ENCODE measurements at regions not wholly inside any gene's neighbourhood (a gene's known extent, or its start where the extent isn't known, plus 50 kb on each side); places are given as distances from the start of the nearest gene placed in this dataset.

GRCh38 chr2:150125708-150126107, 361.8 kb downstream of the RND3 start:
- H3K79me2 ChIP-seq (ENCODE audit: control insufficient read depth, insufficient read depth, low read length), result no peaks in the 10 kb centered on the region
- dilution Hi-C loops (cut with MboI; ENCODE audit: extremely low pct_ligation_motif_present, low sequenced_read_pairs), result loop anchor here (25.0 kb wide), 1 partner anchor 362 kb away; the partner anchor contains the start of gene RND3
- H3K9ac ChIP-seq (replicated peaks; ENCODE audit: extremely low read depth, insufficient read depth, low read length), result no peak overlapping the region
- no peaks in the 10 kb centered on the region for H3K9me1 ChIP-seq (replicated peaks; ENCODE audit: control insufficient read depth, extremely low read depth, insufficient read depth, low read length)
- TF ChIP-seq POLR2A (IDR thresholded peaks at IDR 0.05; ENCODE audit: low read depth, low read length) (no peak), GATA2 (IDR thresholded peaks at IDR 0.05; ENCODE audit: insufficient read depth, insufficient read length, low read depth, low read length) (no peak), MYC (IDR thresholded peaks at IDR 0.05; ENCODE audit: low read depth, low read length) (no peak), JUN (IDR thresholded peaks at IDR 0.05; ENCODE audit: borderline replicate concordance, insufficient read depth, insufficient read length, low read depth) (no peak), FOS (IDR thresholded peaks at IDR 0.05; ENCODE audit: borderline replicate concordance, insufficient read depth, low read length) (no peak), EZH2 (IDR thresholded peaks at IDR 0.05; ENCODE audit: borderline replicate concordance, low read depth, low read length, severe bottlenecking) (no peak), POLR2AphosphoS5 (IDR thresholded peaks at IDR 0.05; ENCODE audit: insufficient read depth, low read depth, low read length) (no peak)
- TF ChIP-seq, protein P1, sequence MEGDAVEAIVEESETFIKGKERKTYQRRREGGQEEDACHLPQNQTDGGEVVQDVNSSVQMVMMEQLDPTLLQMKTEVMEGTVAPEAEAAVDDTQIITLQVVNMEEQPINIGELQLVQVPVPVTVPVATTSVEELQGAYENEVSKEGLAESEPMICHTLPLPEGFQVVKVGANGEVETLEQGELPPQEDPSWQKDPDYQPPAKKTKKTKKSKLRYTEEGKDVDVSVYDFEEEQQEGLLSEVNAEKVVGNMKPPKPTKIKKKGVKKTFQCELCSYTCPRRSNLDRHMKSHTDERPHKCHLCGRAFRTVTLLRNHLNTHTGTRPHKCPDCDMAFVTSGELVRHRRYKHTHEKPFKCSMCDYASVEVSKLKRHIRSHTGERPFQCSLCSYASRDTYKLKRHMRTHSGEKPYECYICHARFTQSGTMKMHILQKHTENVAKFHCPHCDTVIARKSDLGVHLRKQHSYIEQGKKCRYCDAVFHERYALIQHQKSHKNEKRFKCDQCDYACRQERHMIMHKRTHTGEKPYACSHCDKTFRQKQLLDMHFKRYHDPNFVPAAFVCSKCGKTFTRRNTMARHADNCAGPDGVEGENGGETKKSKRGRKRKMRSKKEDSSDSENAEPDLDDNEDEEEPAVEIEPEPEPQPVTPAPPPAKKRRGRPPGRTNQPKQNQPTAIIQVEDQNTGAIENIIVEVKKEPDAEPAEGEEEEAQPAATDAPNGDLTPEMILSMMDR (IDR thresholded peaks at IDR 0.05; ENCODE audit: extremely low read depth in 1 of 2, insufficient read depth in 1 of 2, low read depth in 1 of 2, low read length in 2 of 2), result no peak
- TF ChIP-seq, protein P2, sequence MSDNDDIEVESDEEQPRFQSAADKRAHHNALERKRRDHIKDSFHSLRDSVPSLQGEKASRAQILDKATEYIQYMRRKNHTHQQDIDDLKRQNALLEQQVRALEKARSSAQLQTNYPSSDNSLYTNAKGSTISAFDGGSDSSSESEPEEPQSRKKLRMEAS (IDR thresholded peaks at IDR 0.05; ENCODE audit: insufficient read depth, insufficient read length), result no peak
- no peaks in the 10 kb centered on the region for H3K36me3 ChIP-seq (ENCODE audit: control insufficient read depth in 2 of 2, extremely low read depth in 1 of 2, insufficient read depth in 2 of 2, low read length in 2 of 2)
- no peaks in the 10 kb centered on the region for H3K27me3 ChIP-seq (ENCODE audit: control insufficient read depth in 2 of 2, insufficient read depth in 2 of 2, low read length in 2 of 2)
- intact Hi-C loops (cut with micrococcal nuclease), result loop anchor here (2.0 kb wide), 1 partner anchor 27 kb away; no protein-coding TSS in a partner anchor
- ChIA-PET CTCF (interaction anchor here (0.6 to 3.1 kb wide), 7 partner anchors 8 to 1113 kb away, joined by 3 to 14 read pairs (median 3); no protein-coding TSS in a partner anchor), POLR2A (no interaction called here)
- DNase-seq (ENCODE audit: low read depth, low spot score) (peak; percentile 7), FAIRE-seq (no peak)
- no peaks in the 10 kb centered on the region for H3K9me3 ChIP-seq (replicated peaks; ENCODE audit: control insufficient read depth, insufficient read depth, low read length)
- no peak overlapping the region for H3K4me3 ChIP-seq (replicated peaks in 1 of 3; ENCODE audit: insufficient read depth in 1 of 3, low read depth in 1 of 3, low read length in 3 of 3)
- no TSS peak for BruUV-seq (replicated peaks)
- no peak overlapping the region for H3K4me2 ChIP-seq (ENCODE audit: insufficient read depth, low read length)
- peak overlapping the region; percentile 42 for H3K27ac ChIP-seq (ENCODE audit: insufficient read depth, low read depth, low read length)
- peak overlapping the region; percentile 37 for H2AFZ ChIP-seq (ENCODE audit: low read depth, low read length)
- no peaks in the 10 kb centered on the region for H4K20me1 ChIP-seq (replicated peaks; ENCODE audit: control insufficient read depth, extremely low read depth, insufficient read depth, low read length)
- H3K4me1 ChIP-seq (ENCODE audit: control insufficient read depth, extremely low read depth, insufficient read depth, low read length), result peaks cover 25% of the 10 kb centered on the region
